GM12878 (cell line): ENCODE measurements at regions not wholly inside any gene's neighbourhood (a gene's known extent, or its start where the extent isn't known, plus 50 kb on each side); places are given as distances from the start of the nearest gene placed in this dataset.
"Not testable (repeated sequence)": the region's sequence is repeated elsewhere in the genome, so short reads cannot be mapped to it uniquely, and the experiment has no call there.

Experiments
- ATAC-seq: fragments of 200-7000 bp; cut with Tn5 transposase; 3 replicates; pipeline ENCODE4 v1.9.1; 2020; ENCODE audit warnings: mild to moderate bottlenecking, moderate library complexity
- BruUV-seq: library from RNA; stranded (reverse); fragments of 400-500 nt; replicated peaks from 2 replicates; lab custom pipeline; 2021; lab: Mats Ljungman, UMichigan
- CTCF ChIA-PET: fragments of 300-600 bp; sonication (Branson Sonifier 250); formaldehyde crosslinking; extraction: SDS; loops from one replicate; lab custom pipeline; 2021; ENCODE audit warnings: inconsistent platforms; lab: Yijun Ruan, JAX
- POLR2A ChIA-PET: fragments of 350-600 bp; formaldehyde crosslinking; extraction: SDS; loops from one replicate; lab custom pipeline; 2021; ENCODE audit warnings: inconsistent platforms; lab: Charles Lee
- RAD21 ChIA-PET: fragments of 300-600 bp; sonication (Branson Sonifier 250); formaldehyde crosslinking; loops from one replicate; lab custom pipeline; 2023; ENCODE audit warnings: antibody characterized with exemption; ENCODE audit not compliant: unreplicated experiment; lab: Charles Lee
- SMC1A ChIA-PET: fragments of 300-600 bp; sonication (Branson Sonifier 250); formaldehyde crosslinking; loops from one replicate; lab custom pipeline; 2023; ENCODE audit not compliant: unreplicated experiment, uncharacterized antibody; lab: Charles Lee
- DNase-seq: peaks from one replicate; pipeline ENCODE4 v3.0.0-alpha.2; 2011; ENCODE audit warnings: low read depth, low spot score
- FAIRE-seq: peaks from 3 replicates; lab custom pipeline; 2011; peaks lifted over from hg19 to GRCh38; lab: Jason Lieb, UNC
- H2AFZ ChIP-seq: 2 replicates; pipeline ENCODE4 v1.6.0; 2011; ENCODE audit warnings: low read depth, low read length, control low read depth; ENCODE audit not compliant: control insufficient read depth
- H3K27ac ChIP-seq: 2 replicates; pipeline ENCODE4 v1.5.1; 2011; ENCODE audit warnings: control low read depth; ENCODE audit not compliant: control insufficient read depth, insufficient read depth
- H3K27me3 ChIP-seq, 2 experiments: replicated peaks in 1 of 2; 2 replicates each; pipeline versions ENCODE4 v1.6.0 to v1.6.1; 2011; ENCODE audit warnings: low read length in 1 of 2; ENCODE audit not compliant: control insufficient read depth in 2 of 2, insufficient read depth in 2 of 2
- H3K36me3 ChIP-seq, 2 experiments: 2 replicates each; pipeline ENCODE4 v1.5.1; 2011; ENCODE audit warnings: low read length in 1 of 2; ENCODE audit not compliant: control insufficient read depth in 2 of 2, insufficient read depth in 2 of 2
- H3K4me1 ChIP-seq: 2 replicates; pipeline ENCODE4 v1.6.1; 2011; ENCODE audit warnings: mild to moderate bottlenecking, low read length, moderate library complexity, mixed read lengths; ENCODE audit not compliant: control insufficient read depth, insufficient read depth
- H3K4me2 ChIP-seq: 2 replicates; pipeline ENCODE4 v1.6.0; 2011; ENCODE audit warnings: control low read depth; ENCODE audit not compliant: control insufficient read depth, insufficient read depth
- H3K4me3 ChIP-seq: fragments of 200-600 bp; sonication (generic); 2 replicates; pipeline ENCODE4 v1.5.1; 2016
- H3K79me2 ChIP-seq: 2 replicates; pipeline ENCODE4 v1.6.0; 2011; ENCODE audit warnings: low read length; ENCODE audit not compliant: control insufficient read depth, insufficient read depth
- H3K9ac ChIP-seq: 2 replicates; pipeline ENCODE4 v1.8.0; 2011; ENCODE audit warnings: low read length, control low read depth, mixed read lengths; ENCODE audit not compliant: control insufficient read depth, insufficient read depth
- H3K9me3 ChIP-seq: replicated peaks from 3 replicates; pipeline ENCODE4 v1.5.1; 2011; ENCODE audit warnings: mild to moderate bottlenecking, low read length; ENCODE audit not compliant: control insufficient read depth, insufficient read depth
- H4K20me1 ChIP-seq: 2 replicates; pipeline ENCODE4 v1.6.0; 2011; ENCODE audit not compliant: control insufficient read depth, insufficient read depth
- WGBS: methylation state at CpG from one replicate; pipeline ENCODE4 v1.1.6; 2016; ENCODE audit warnings: low lambda C conversion rate; ENCODE audit not compliant: insufficient replicate concordance, insufficient coverage; ENCODE audit errors: missing lambda C conversion rate; 5-methylcytosine and 5-hydroxymethylcytosine counted together
- in situ Hi-C: fragments of 300-500 bp; cut with MboI; formaldehyde crosslinking; loops from 9 replicates; pipeline ENCODE4 v1.14.3; 2018; ENCODE audit warnings: mixed read lengths
- intact Hi-C: fragments of 100-400 bp; cut with micrococcal nuclease; formaldehyde crosslinking; loops from one replicate; pipeline ENCODE4 v1.14.2; 2022; ENCODE audit not compliant: unreplicated experiment

GRCh38 chr4:119437515-119437914 is 115.6 kb upstream of the FABP2 start:
- intact Hi-C loops, RAD21 ChIA-PET, CTCF ChIA-PET, in situ Hi-C loops, H3K27ac ChIP-seq, H2AFZ ChIP-seq, H3K4me1 ChIP-seq, ATAC-seq, H3K36me3 ChIP-seq, H3K79me2 ChIP-seq, H3K9me3 ChIP-seq, H3K9ac ChIP-seq, H3K27me3 ChIP-seq, POLR2A ChIA-PET, H3K4me2 ChIP-seq, FAIRE-seq, BruUV-seq, H3K4me3 ChIP-seq, H4K20me1 ChIP-seq, SMC1A ChIA-PET, DNase-seq: not testable (repeated sequence)
- WGBS = 90% methylated on average over 1 of the region's 1 CpG

- intact Hi-C loops, POLR2A ChIA-PET, SMC1A ChIA-PET, BruUV-seq, H3K36me3 ChIP-seq, H3K79me2 ChIP-seq, FAIRE-seq, H4K20me1 ChIP-seq, H3K4me2 ChIP-seq, H3K27ac ChIP-seq, ATAC-seq, H2AFZ ChIP-seq, CTCF ChIA-PET, H3K9ac ChIP-seq, RAD21 ChIA-PET, H3K4me1 ChIP-seq, DNase-seq, H3K4me3 ChIP-seq, in situ Hi-C loops, H3K27me3 ChIP-seq, H3K9me3 ChIP-seq: not testable (repeated sequence)
- 89% methylated on average over 8 of the region's 10 CpGs for WGBS
These were observed 86.8 kb upstream of the FABP2 start for GRCh38 chr4:119408561-119409224.

- CTCF ChIA-PET, SMC1A ChIA-PET, DNase-seq, H3K27me3 ChIP-seq, intact Hi-C loops, H3K4me2 ChIP-seq, H3K9me3 ChIP-seq, H3K4me1 ChIP-seq, H3K27ac ChIP-seq, H3K9ac ChIP-seq, ATAC-seq, POLR2A ChIA-PET, H3K4me3 ChIP-seq, BruUV-seq, H4K20me1 ChIP-seq, H3K79me2 ChIP-seq, H3K36me3 ChIP-seq, RAD21 ChIA-PET, in situ Hi-C loops, FAIRE-seq, H2AFZ ChIP-seq: not testable (repeated sequence)
- WGBS = 75% methylated on average over 9 of the region's 28 CpGs
These were observed 85.0 kb upstream of the FABP2 start for GRCh38 chr4:119406721-119407460.

- H4K20me1 ChIP-seq, H3K27ac ChIP-seq, in situ Hi-C loops, CTCF ChIA-PET, H3K4me2 ChIP-seq, H3K27me3 ChIP-seq, SMC1A ChIA-PET, H3K9me3 ChIP-seq, BruUV-seq, intact Hi-C loops, H3K4me3 ChIP-seq, H3K4me1 ChIP-seq, H3K79me2 ChIP-seq, RAD21 ChIA-PET, H3K36me3 ChIP-seq, ATAC-seq, DNase-seq, H3K9ac ChIP-seq, FAIRE-seq, POLR2A ChIA-PET, H2AFZ ChIP-seq: not testable (repeated sequence)
- WGBS = 94% methylated on average over 6 of the region's 18 CpGs
These were observed 84.1 kb upstream of the FABP2 start for GRCh38 chr4:119406041-119406440.
